Keratinocyte (primary cell): ENCODE measurements at regions not wholly inside any gene's neighbourhood (a gene's known extent, or its start where the extent isn't known, plus 50 kb on each side); places are given as distances from the start of the nearest gene placed in this dataset.

Experiments
- EZH2 ChIP-seq: IDR thresholded peaks from one replicate; pipeline ENCODE4 v1.6.1; 2012; ENCODE audit warnings: inconsistent platforms, mild to moderate bottlenecking, low read length, moderate library complexity
- TF ChIP-seq, protein P1 (sequence below), 3 experiments: IDR thresholded peaks in 1 of 3; conservative IDR thresholded peaks in 1 of 3; optimal IDR thresholded peaks in 1 of 3; 2 replicates in 2 of 3; 3 replicates in 1 of 3; pipeline versions ENCODE3 to v1.5.1; 2011; ENCODE audit warnings: low read length in 3 of 3, mild to moderate bottlenecking in 3 of 3, moderate library complexity in 2 of 3, control low read depth in 1 of 3, inconsistent platforms in 1 of 3; ENCODE audit not compliant: insufficient read depth in 2 of 3; ENCODE audit errors: extremely low read depth in 1 of 3

DNA sequence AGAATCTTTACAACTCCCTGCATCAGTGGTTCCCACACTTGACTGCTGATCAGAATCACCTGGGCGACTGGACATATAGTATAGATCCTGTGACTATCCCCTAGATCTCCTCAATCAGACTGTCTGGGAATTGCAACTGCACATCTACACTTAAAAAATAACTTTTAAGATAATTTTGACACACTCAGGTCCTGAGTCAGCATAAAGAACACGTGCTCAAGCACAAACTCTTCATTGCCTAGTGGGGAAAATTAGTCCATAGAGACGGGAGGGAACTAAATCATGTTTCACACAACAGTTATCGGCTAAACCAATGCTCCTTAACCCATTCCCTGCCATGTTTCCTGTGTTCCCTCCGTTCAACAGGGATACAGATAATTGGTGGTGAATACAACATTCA lies 243.5 kb upstream of the FGF13 start:
- TF ChIP-seq, protein P1, sequence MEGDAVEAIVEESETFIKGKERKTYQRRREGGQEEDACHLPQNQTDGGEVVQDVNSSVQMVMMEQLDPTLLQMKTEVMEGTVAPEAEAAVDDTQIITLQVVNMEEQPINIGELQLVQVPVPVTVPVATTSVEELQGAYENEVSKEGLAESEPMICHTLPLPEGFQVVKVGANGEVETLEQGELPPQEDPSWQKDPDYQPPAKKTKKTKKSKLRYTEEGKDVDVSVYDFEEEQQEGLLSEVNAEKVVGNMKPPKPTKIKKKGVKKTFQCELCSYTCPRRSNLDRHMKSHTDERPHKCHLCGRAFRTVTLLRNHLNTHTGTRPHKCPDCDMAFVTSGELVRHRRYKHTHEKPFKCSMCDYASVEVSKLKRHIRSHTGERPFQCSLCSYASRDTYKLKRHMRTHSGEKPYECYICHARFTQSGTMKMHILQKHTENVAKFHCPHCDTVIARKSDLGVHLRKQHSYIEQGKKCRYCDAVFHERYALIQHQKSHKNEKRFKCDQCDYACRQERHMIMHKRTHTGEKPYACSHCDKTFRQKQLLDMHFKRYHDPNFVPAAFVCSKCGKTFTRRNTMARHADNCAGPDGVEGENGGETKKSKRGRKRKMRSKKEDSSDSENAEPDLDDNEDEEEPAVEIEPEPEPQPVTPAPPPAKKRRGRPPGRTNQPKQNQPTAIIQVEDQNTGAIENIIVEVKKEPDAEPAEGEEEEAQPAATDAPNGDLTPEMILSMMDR (optimal IDR thresholded peaks at IDR 0.05 in 1 of 3, IDR thresholded peaks at IDR 0.05 in 1 of 3, conservative IDR thresholded peaks at IDR 0.05 in 1 of 3; ENCODE audit: extremely low read depth in 1 of 3, insufficient read depth in 2 of 3, low read length in 3 of 3), result no peak
- no peak for TF ChIP-seq EZH2
